GM12878 (cell line): ENCODE measurements at regions not wholly inside any gene's neighbourhood (a gene's known extent, or its start where the extent isn't known, plus 50 kb on each side); places are given as distances from the start of the nearest gene placed in this dataset.

ENCODE experiments used
- ATAC-seq: fragments of 200-7000 bp; cut with Tn5 transposase; 3 replicates; pipeline ENCODE4 v1.9.1; 2020; ENCODE audit warnings: mild to moderate bottlenecking, moderate library complexity
- BruUV-seq: library from RNA; stranded (reverse); fragments of 400-500 nt; replicated peaks from 2 replicates; lab custom pipeline; 2021; lab: Mats Ljungman, UMichigan
- CTCF ChIA-PET: fragments of 300-600 bp; sonication (Branson Sonifier 250); formaldehyde crosslinking; extraction: SDS; loops from one replicate; lab custom pipeline; 2021; ENCODE audit warnings: inconsistent platforms; lab: Yijun Ruan, JAX
- POLR2A ChIA-PET: fragments of 350-600 bp; formaldehyde crosslinking; extraction: SDS; loops from one replicate; lab custom pipeline; 2021; ENCODE audit warnings: inconsistent platforms; lab: Charles Lee
- RAD21 ChIA-PET: fragments of 300-600 bp; sonication (Branson Sonifier 250); formaldehyde crosslinking; loops from one replicate; lab custom pipeline; 2023; ENCODE audit warnings: antibody characterized with exemption; ENCODE audit not compliant: unreplicated experiment; lab: Charles Lee
- SMC1A ChIA-PET: fragments of 300-600 bp; sonication (Branson Sonifier 250); formaldehyde crosslinking; loops from one replicate; lab custom pipeline; 2023; ENCODE audit not compliant: unreplicated experiment, uncharacterized antibody; lab: Charles Lee
- DNase-seq: peaks from one replicate; pipeline ENCODE4 v3.0.0-alpha.2; 2011; ENCODE audit warnings: low read depth, low spot score
- FAIRE-seq: peaks from 3 replicates; lab custom pipeline; 2011; peaks lifted over from hg19 to GRCh38; lab: Jason Lieb, UNC
- H2AFZ ChIP-seq: 2 replicates; pipeline ENCODE4 v1.6.0; 2011; ENCODE audit warnings: low read depth, low read length, control low read depth; ENCODE audit not compliant: control insufficient read depth
- H3K27ac ChIP-seq: 2 replicates; pipeline ENCODE4 v1.5.1; 2011; ENCODE audit warnings: control low read depth; ENCODE audit not compliant: control insufficient read depth, insufficient read depth
- H3K27me3 ChIP-seq, 2 experiments: replicated peaks in 1 of 2; 2 replicates each; pipeline versions ENCODE4 v1.6.0 to v1.6.1; 2011; ENCODE audit warnings: low read length in 1 of 2; ENCODE audit not compliant: control insufficient read depth in 2 of 2, insufficient read depth in 2 of 2
- H3K36me3 ChIP-seq, 2 experiments: 2 replicates each; pipeline ENCODE4 v1.5.1; 2011; ENCODE audit warnings: low read length in 1 of 2; ENCODE audit not compliant: control insufficient read depth in 2 of 2, insufficient read depth in 2 of 2
- H3K4me1 ChIP-seq: 2 replicates; pipeline ENCODE4 v1.6.1; 2011; ENCODE audit warnings: mild to moderate bottlenecking, low read length, moderate library complexity, mixed read lengths; ENCODE audit not compliant: control insufficient read depth, insufficient read depth
- H3K4me2 ChIP-seq: 2 replicates; pipeline ENCODE4 v1.6.0; 2011; ENCODE audit warnings: control low read depth; ENCODE audit not compliant: control insufficient read depth, insufficient read depth
- H3K4me3 ChIP-seq: fragments of 200-600 bp; sonication (generic); 2 replicates; pipeline ENCODE4 v1.5.1; 2016
- H3K79me2 ChIP-seq: 2 replicates; pipeline ENCODE4 v1.6.0; 2011; ENCODE audit warnings: low read length; ENCODE audit not compliant: control insufficient read depth, insufficient read depth
- H3K9ac ChIP-seq: 2 replicates; pipeline ENCODE4 v1.8.0; 2011; ENCODE audit warnings: low read length, control low read depth, mixed read lengths; ENCODE audit not compliant: control insufficient read depth, insufficient read depth
- H3K9me3 ChIP-seq: replicated peaks from 3 replicates; pipeline ENCODE4 v1.5.1; 2011; ENCODE audit warnings: mild to moderate bottlenecking, low read length; ENCODE audit not compliant: control insufficient read depth, insufficient read depth
- H4K20me1 ChIP-seq: 2 replicates; pipeline ENCODE4 v1.6.0; 2011; ENCODE audit not compliant: control insufficient read depth, insufficient read depth
- BHLHE40 ChIP-seq, 2 experiments: fragments of 450-650 bp in 1 of 2; IDR thresholded peaks; 2 replicates each; pipeline ENCODE4 v1.6.1; 2011 to 2017; ENCODE audit warnings: low read depth in 2 of 2, borderline replicate concordance in 1 of 2, improper control_type of control experiment in 1 of 2, low read length in 1 of 2, mild to moderate bottlenecking in 1 of 2
- CHD2 ChIP-seq: IDR thresholded peaks from 2 replicates; pipeline ENCODE4 v1.6.1; 2011; ENCODE audit warnings: low read depth, low read length, improper control_type of control experiment, borderline replicate concordance
- CUX1 ChIP-seq: IDR thresholded peaks from 2 replicates; pipeline ENCODE4 v1.6.1; 2012; ENCODE audit warnings: improper control_type of control experiment, low read depth, low read length; ENCODE audit not compliant: insufficient replicate concordance
- E4F1 ChIP-seq: fragments of 450-650 bp; IDR thresholded peaks from 2 replicates; pipeline ENCODE4 v1.6.1; 2018; ENCODE audit warnings: borderline replicate concordance, mild to moderate bottlenecking; ENCODE audit not compliant: partially characterized antibody
- HDAC6 ChIP-seq: fragments of 200-600 bp; sonication (generic); IDR thresholded peaks from one replicate; pipeline ENCODE4 v1.8.0; 2017; ENCODE audit warnings: antibody characterized with exemption; ENCODE audit not compliant: unreplicated experiment
- HDGF ChIP-seq: fragments of 450-650 bp; IDR thresholded peaks from 2 replicates; pipeline ENCODE4 v1.6.1; 2016; ENCODE audit warnings: antibody characterized with exemption
- NFIC ChIP-seq: IDR thresholded peaks from 2 replicates; pipeline ENCODE4 v1.6.1; 2012; ENCODE audit warnings: low read depth, mild to moderate bottlenecking, inconsistent platforms, low read length, moderate library complexity
- NFXL1 ChIP-seq: fragments of 450-650 bp; IDR thresholded peaks from 2 replicates; pipeline ENCODE4 v1.6.1; 2017; ENCODE audit warnings: antibody characterized with exemption, mild to moderate bottlenecking, borderline replicate concordance
- NKRF ChIP-seq: fragments of 450-650 bp; conservative IDR thresholded peaks from 2 replicates; pipeline ENCODE4 v1.6.1; 2017; ENCODE audit warnings: mild to moderate bottlenecking, moderate library complexity
- PAX5 ChIP-seq: IDR thresholded peaks from 2 replicates; pipeline ENCODE4 v1.6.1; 2011; ENCODE audit warnings: low read depth, low read length, borderline replicate concordance
- PAX8 ChIP-seq: fragments of 450-650 bp; IDR thresholded peaks from 2 replicates; pipeline ENCODE4 v1.6.1; 2017; ENCODE audit warnings: mild to moderate bottlenecking, moderate library complexity
- SUZ12 ChIP-seq: fragments of 200-600 bp; sonication (generic); IDR thresholded peaks from one replicate; pipeline ENCODE4 v1.6.1; 2018; ENCODE audit warnings: antibody characterized with exemption, mild to moderate bottlenecking; ENCODE audit not compliant: unreplicated experiment
- YBX1 ChIP-seq: fragments of 450-650 bp; IDR thresholded peaks from 2 replicates; pipeline ENCODE4 v1.6.1; 2016; ENCODE audit warnings: antibody characterized with exemption
- WGBS: methylation state at CpG from one replicate; pipeline ENCODE4 v1.1.6; 2016; ENCODE audit warnings: low lambda C conversion rate; ENCODE audit not compliant: insufficient replicate concordance, insufficient coverage; ENCODE audit errors: missing lambda C conversion rate; 5-methylcytosine and 5-hydroxymethylcytosine counted together
- in situ Hi-C: fragments of 300-500 bp; cut with MboI; formaldehyde crosslinking; loops from 9 replicates; pipeline ENCODE4 v1.14.3; 2018; ENCODE audit warnings: mixed read lengths
- intact Hi-C: fragments of 100-400 bp; cut with micrococcal nuclease; formaldehyde crosslinking; loops from one replicate; pipeline ENCODE4 v1.14.2; 2022; ENCODE audit not compliant: unreplicated experiment

- H4K20me1 ChIP-seq, result no peaks in the 10 kb centered on the region
- H3K9ac ChIP-seq, result no peak overlapping the region
- WGBS, result 73% methylated on average over 11 of the region's 11 CpGs
- ChIA-PET POLR2A (interaction anchor here (0.6 to 1.1 kb wide), 5 partner anchors 28 to 101 kb away, joined by 3 to 6 read pairs (median 4); no protein-coding TSS in a partner anchor), SMC1A (interaction anchor here (0.6 to 1.4 kb wide), 7 partner anchors 11 to 221 kb away, joined by 3 to 4 read pairs (median 3); no protein-coding TSS in a partner anchor), RAD21 (interaction anchor here (0.8 to 1.6 kb wide), 2 partner anchors 18 to 25 kb away, joined by 5 read pairs; no protein-coding TSS in a partner anchor), CTCF (no interaction called here)
- intact Hi-C loops, result no loop called here
- H3K9me3 ChIP-seq, result no peaks in the 10 kb centered on the region
- no peak overlapping the region for H3K4me3 ChIP-seq
- peak overlapping the region; percentile 36 for H2AFZ ChIP-seq
- H3K4me1 ChIP-seq, result peaks cover 39% of the 10 kb centered on the region
- DNase-seq (no peak), ATAC-seq (no peak), FAIRE-seq (no peak)
- no TSS peak for BruUV-seq
- no peaks in the 10 kb centered on the region for H3K27me3 ChIP-seq
- no peak overlapping the region for H3K27ac ChIP-seq
- H3K4me2 ChIP-seq, result no peak overlapping the region
- in situ Hi-C loops, result no loop called here
- no peaks in the 10 kb centered on the region for H3K36me3 ChIP-seq
- no peaks in the 10 kb centered on the region for H3K79me2 ChIP-seq
- no peak for TF ChIP-seq CUX1
- TF ChIP-seq PAX8, result no peak
- TF ChIP-seq BHLHE40 (IDR thresholded peaks at IDR 0.05; ENCODE audit: borderline replicate concordance in 1 of 2, low read depth in 2 of 2, low read length in 1 of 2), result no peak
- TF ChIP-seq HDGF, result no peak
- TF ChIP-seq SUZ12, result no peak
- no peak for TF ChIP-seq YBX1
- no peak for TF ChIP-seq CHD2
- TF ChIP-seq E4F1, result no peak
- peak; percentile 42; the same call in 1 of the 2 replicates for TF ChIP-seq NFXL1
- peak; percentile 70; the same call in 1 of the 2 replicates for TF ChIP-seq PAX5
- no peak for TF ChIP-seq HDAC6
- TF ChIP-seq NKRF, result no peak
- no peak for TF ChIP-seq NFIC
Observed at GRCh38 chr20:53711333-53712211, 117.9 kb upstream of the ZNF217 start.
